ENCODE measurements at regions not wholly inside any gene's neighbourhood (a gene's known extent, or its start where the extent isn't known, plus 50 kb on each side); places are given as distances from the start of the nearest gene placed in this dataset.

DNA sequence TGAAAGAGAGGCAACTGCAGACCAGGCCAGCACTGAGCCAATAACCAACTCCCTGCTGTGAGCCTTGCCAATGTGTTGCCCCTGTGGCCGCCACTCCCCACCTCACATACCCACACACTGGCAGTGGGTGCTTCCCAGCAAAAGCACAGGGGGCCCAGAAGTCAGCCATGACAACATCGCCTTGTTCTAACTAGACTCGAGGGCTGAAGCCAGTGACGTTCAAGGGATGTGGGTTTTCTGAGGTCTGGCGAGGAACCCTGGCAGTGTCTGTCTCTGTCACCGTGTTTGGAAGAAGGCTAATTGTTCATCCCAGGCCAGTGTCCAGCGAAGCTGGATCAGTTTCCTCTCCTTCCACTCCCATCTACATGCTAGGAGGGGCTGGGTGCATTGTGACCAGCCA is 311.8 kb upstream of the AMIGO2 start:
- ChIA-PET CTCF (interaction anchor here (1.4 kb wide), 1 partner anchor 11 kb away, joined by 3 read pairs; no protein-coding TSS in a partner anchor), POLR2A (no interaction called here)
- TF ChIP-seq, protein P1, sequence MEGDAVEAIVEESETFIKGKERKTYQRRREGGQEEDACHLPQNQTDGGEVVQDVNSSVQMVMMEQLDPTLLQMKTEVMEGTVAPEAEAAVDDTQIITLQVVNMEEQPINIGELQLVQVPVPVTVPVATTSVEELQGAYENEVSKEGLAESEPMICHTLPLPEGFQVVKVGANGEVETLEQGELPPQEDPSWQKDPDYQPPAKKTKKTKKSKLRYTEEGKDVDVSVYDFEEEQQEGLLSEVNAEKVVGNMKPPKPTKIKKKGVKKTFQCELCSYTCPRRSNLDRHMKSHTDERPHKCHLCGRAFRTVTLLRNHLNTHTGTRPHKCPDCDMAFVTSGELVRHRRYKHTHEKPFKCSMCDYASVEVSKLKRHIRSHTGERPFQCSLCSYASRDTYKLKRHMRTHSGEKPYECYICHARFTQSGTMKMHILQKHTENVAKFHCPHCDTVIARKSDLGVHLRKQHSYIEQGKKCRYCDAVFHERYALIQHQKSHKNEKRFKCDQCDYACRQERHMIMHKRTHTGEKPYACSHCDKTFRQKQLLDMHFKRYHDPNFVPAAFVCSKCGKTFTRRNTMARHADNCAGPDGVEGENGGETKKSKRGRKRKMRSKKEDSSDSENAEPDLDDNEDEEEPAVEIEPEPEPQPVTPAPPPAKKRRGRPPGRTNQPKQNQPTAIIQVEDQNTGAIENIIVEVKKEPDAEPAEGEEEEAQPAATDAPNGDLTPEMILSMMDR (IDR thresholded peaks at IDR 0.05; ENCODE audit: control extremely low read depth, extremely low read depth, low read depth, missing control alignments) = no peak
- DNase-seq (ENCODE audit: extremely low spot score) = peak; percentile 19

DNA sequence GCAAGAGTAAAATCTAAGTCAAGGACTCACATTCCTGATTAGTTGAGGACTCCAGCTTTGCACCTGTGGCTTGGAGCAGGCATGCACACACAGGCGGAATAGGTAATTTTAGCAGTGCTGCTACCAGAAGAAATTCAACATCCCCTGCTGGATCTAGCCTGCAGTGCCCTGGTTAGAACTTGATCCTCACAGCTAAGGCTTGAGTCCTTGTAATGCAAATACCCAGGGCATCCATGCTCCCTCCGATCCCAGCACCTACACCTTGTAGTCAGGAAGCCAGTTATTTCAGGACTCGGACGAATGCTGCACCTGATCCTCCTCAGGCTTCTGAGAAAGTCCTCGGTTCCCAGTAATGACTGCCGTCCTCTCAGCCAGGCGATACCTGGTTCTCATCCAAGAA is 309.0 kb upstream of the AMIGO2 start:
- ChIA-PET POLR2A (no interaction called here), CTCF (interaction anchor here (0.8 kb wide), 1 partner anchor 18 kb away, joined by 3 read pairs; no protein-coding TSS in a partner anchor)
- TF ChIP-seq, protein P1 (IDR thresholded peaks at IDR 0.05; ENCODE audit: control extremely low read depth, extremely low read depth, low read depth, missing control alignments) = no peak
- DNase-seq (ENCODE audit: extremely low spot score) = no peak

DNA sequence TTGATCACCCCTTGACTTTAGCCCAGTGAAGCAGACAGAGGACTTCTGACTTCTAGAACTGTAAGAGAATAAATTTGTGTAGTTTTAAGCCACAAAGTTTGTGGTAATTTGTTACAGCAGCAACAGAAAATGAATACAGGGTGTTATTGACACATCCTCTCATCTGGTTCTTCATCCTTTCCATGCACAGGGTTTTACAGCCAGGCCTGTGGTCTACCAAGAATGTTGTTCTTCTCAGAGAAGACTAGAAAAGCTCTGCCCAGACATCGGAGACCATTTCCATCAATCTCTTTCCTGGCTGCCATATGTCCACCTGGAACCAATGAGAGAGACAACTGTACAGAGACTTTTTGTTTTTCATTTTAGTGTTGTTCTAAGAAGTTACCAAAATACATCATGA is 308.2 kb upstream of the AMIGO2 start:
- DNase-seq (ENCODE audit: extremely low spot score) = no peak
- CTCF ChIA-PET = interaction anchor here (0.8 kb wide), 1 partner anchor 17 kb away, joined by 3 read pairs; no protein-coding TSS in a partner anchor
- TF ChIP-seq, protein P1 (IDR thresholded peaks at IDR 0.05; ENCODE audit: control extremely low read depth, extremely low read depth, low read depth, missing control alignments) = no peak
- POLR2A ChIA-PET = no interaction called here

DNA sequence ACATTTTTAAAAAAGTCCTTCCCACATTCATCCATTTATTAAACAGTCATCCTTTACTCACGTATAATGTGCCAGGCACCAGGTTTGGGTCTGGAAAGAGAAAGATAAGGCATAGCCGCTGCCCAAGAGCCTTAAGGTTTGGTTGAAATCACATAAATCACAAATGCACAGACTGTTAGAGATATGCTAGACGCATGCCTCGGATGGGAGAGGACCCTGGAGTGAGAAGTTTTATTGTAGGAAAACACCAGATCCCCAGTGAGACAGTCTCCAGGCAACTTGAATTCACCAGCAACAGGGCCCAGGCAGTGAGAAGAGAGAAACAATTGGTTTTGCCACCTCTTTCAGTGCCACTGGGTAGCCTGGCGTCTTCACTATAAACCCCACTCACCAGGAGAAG is 305.9 kb upstream of the AMIGO2 start:
- CTCF ChIA-PET = no interaction called here
- POLR2A ChIA-PET = no interaction called here
- DNase-seq (ENCODE audit: extremely low spot score) = no peak
- TF ChIP-seq, protein P1 (IDR thresholded peaks at IDR 0.05; ENCODE audit: control extremely low read depth, extremely low read depth, low read depth, missing control alignments) = no peak

DNA sequence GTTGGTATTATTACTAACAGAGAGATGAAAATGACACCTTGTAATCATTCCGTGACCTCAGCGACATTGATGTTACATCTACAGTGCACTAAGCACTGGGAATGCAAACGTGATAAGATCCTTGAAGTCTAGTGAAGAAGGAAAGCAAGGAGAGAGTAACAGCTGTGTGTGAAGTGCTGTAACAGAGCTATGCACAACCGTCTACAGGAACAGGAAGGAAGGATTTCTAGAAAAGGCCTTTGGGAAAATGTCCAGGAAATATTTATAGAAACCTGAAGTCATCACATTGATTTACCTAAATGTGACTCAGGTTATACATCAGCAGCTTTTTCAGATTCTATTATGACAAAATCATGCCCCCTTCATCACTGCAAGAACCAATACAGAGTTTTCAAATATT is 304.2 kb upstream of the AMIGO2 start:
- TF ChIP-seq, protein P1 (IDR thresholded peaks at IDR 0.05; ENCODE audit: control extremely low read depth, extremely low read depth, low read depth, missing control alignments) = no peak
- POLR2A ChIA-PET = no interaction called here
- CTCF ChIA-PET = no interaction called here
- DNase-seq (ENCODE audit: extremely low spot score) = no peak

DNA sequence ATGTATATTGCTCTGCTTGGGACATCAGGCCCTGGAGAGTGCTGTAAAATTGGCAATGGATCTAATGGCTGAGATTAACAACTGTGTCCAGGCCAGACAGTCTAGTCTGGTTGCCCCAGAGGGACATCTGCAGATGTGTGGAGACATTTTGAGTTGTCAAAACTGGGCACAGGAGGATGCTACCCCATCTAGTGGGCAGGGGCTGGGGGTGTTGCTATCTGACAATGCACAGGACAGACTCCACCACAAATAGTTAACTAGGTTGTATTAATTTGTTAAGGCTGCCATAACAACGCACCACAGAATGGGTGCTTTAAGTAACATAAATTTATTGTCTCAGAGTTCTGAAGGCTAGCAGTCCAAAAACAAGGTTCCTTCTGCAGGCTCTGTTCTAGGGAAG is 302.5 kb upstream of the AMIGO2 start:
- TF ChIP-seq, protein P1 (IDR thresholded peaks at IDR 0.05; ENCODE audit: control extremely low read depth, extremely low read depth, low read depth, missing control alignments) = no peak
- no peak for DNase-seq (ENCODE audit: extremely low spot score)
- POLR2A ChIA-PET = no interaction called here
- CTCF ChIA-PET = interaction anchor here (2.3 kb wide), 1 partner anchor 15 kb away, joined by 7 read pairs; no protein-coding TSS in a partner anchor

DNA sequence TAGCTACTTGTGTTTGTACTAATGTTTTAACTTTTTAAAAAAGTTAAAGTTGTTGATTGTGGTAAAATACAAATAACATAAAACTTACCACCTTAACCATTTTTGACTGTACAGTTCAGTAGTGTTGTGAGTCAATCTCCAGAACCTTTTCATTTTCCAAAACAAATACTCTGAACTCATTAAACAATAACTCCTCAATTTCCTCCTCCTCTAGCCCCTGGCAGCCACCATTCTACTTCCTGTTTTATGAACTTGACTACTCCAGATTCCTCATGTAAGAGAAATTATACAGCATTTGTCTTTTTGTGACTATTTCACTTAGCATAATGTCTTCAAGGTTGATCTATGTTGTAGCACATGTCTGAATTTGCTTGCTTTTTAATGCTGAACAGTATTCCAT is 299.1 kb upstream of the AMIGO2 start:
- ChIA-PET POLR2A (no interaction called here), CTCF (no interaction called here)
- no peak for DNase-seq (ENCODE audit: extremely low spot score)
- TF ChIP-seq, protein P1 (IDR thresholded peaks at IDR 0.05; ENCODE audit: control extremely low read depth, extremely low read depth, low read depth, missing control alignments) = no peak
